ENCODE measurements at regions not wholly inside any gene's neighbourhood (a gene's known extent, or its start where the extent isn't known, plus 50 kb on each side); places are given as distances from the start of the nearest gene placed in this dataset.

DNA sequence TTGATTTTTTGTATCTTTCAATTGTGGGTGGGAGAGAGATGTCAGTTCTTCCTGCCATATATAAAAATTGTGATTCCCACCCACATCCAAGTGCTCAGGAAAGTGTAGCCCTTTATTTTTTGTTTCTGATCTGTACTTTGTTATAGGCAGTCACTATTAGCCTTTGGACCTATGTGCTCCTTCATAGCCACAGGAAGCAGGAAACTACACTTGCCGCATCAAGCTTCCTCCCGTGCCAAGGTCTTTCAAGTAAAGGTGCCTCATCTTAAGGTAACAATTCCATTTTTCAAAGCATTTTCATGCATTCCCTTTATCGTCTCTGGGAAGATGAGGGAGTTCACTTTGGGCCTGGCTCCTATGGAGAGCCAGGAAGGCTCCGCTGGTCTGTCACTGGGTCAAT lies 339.0 kb downstream of the DIRAS2 start:
- no peaks in the 10 kb centered on the region for H3K36me3 Mint-ChIP-seq (ENCODE audit: insufficient read depth, unreplicated experiment)
- Histone ChIP-seq H3K9me3 (no peaks in the 10 kb centered on the region), H3K27me3 (replicated peaks; ENCODE audit: control insufficient read depth, insufficient read depth, low read length) (no peaks in the 10 kb centered on the region), H3K36me3 (ENCODE audit: control insufficient read depth, insufficient read depth, low read length) (no peaks in the 10 kb centered on the region), H3K4me1 (no peaks in the 10 kb centered on the region; the same call in 1 of the 2 replicates), H3K4me3 (ENCODE audit: low read depth, low read length) (no peak overlapping the region)
- TF ChIP-seq CTCF (IDR thresholded peaks at IDR 0.05; ENCODE audit: insufficient read depth in 1 of 2, low read depth in 1 of 2, low read length in 1 of 2, severe bottlenecking in 1 of 2, unreplicated experiment in 1 of 2): no peak
- H3K4me1 Mint-ChIP-seq (ENCODE audit: low read depth, unreplicated experiment): peaks cover under 1% of the 10 kb centered on the region
- no TSS peak for BruUV-seq (replicated peaks)
- POLR2A ChIA-PET: no interaction called here
- no peak overlapping the region for H3K4me3 Mint-ChIP-seq (ENCODE audit: unreplicated experiment)
- H3K27ac Mint-ChIP-seq (ENCODE audit: unreplicated experiment): no peak overlapping the region
- H3K27me3 Mint-ChIP-seq (ENCODE audit: insufficient read depth, unreplicated experiment): no peaks in the 10 kb centered on the region
- H3K9me3 Mint-ChIP-seq (ENCODE audit: unreplicated experiment): no peaks in the 10 kb centered on the region
- no peak for DNase-seq
- CTCF ChIA-PET: no interaction called here
- intact Hi-C loops (cut with micrococcal nuclease; ENCODE audit: unreplicated experiment): no loop called here

- no peak for DNase-seq
- no peak overlapping the region for H3K4me3 Mint-ChIP-seq (ENCODE audit: unreplicated experiment)
- Histone ChIP-seq H3K9me3 (no peaks in the 10 kb centered on the region), H3K4me3 (ENCODE audit: low read depth, low read length) (no peak overlapping the region), H3K27me3 (replicated peaks; ENCODE audit: control insufficient read depth, insufficient read depth, low read length) (no peaks in the 10 kb centered on the region), H3K36me3 (ENCODE audit: control insufficient read depth, insufficient read depth, low read length) (no peaks in the 10 kb centered on the region), H3K4me1 (no peaks in the 10 kb centered on the region; the same call in 1 of the 2 replicates)
- TF ChIP-seq CTCF (IDR thresholded peaks at IDR 0.05; ENCODE audit: insufficient read depth in 1 of 2, low read depth in 1 of 2, low read length in 1 of 2, severe bottlenecking in 1 of 2, unreplicated experiment in 1 of 2): no peak
- no peaks in the 10 kb centered on the region for H3K9me3 Mint-ChIP-seq (ENCODE audit: unreplicated experiment)
- no TSS peak for BruUV-seq (replicated peaks)
- intact Hi-C loops (cut with micrococcal nuclease; ENCODE audit: unreplicated experiment): no loop called here
- H3K27ac Mint-ChIP-seq (ENCODE audit: unreplicated experiment): no peak overlapping the region
- CTCF ChIA-PET: no interaction called here
- POLR2A ChIA-PET: no interaction called here
- H3K4me1 Mint-ChIP-seq (ENCODE audit: low read depth, unreplicated experiment): peaks cover 6% of the 10 kb centered on the region
- H3K36me3 Mint-ChIP-seq (ENCODE audit: insufficient read depth, unreplicated experiment): no peaks in the 10 kb centered on the region
- no peaks in the 10 kb centered on the region for H3K27me3 Mint-ChIP-seq (ENCODE audit: insufficient read depth, unreplicated experiment)
These were observed 336.5 kb downstream of the DIRAS2 start for GRCh38 chr9:90306158-90306557.

DNA sequence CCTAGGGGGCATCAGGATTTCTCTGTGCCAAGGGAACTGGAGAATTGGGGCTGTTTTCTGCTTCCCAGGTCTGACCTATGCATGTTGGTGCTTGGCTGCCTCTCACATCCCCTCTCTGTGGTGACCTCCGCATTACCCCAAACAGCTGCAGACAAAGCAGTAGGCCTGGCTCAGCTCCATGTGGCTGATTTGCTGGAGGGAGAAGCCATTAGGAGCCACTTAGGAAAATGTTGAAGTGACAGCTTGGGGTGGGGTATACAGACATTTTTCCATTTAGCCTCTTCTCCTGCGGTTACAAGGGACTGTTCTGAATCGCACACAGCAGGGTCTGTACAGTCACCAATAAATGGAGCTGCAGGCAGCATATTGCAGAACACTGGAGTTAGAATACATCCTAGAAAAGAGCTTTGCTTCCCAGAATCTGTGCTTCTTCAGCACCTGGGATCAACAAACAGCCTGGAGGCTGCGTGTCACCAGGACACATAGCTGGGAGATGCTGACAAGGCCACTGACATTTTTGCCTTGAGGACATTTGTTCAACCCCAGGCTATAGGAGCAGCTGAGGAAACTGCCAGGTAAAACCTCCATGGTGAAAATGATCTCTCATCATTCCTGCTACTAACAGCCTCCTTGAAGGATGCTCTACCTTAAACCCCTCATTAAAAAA lies 335.3 kb downstream of the DIRAS2 start:
- Mint-ChIP-seq H3K9me3 (ENCODE audit: unreplicated experiment) (no peaks in the 10 kb centered on the region), H3K27me3 (ENCODE audit: insufficient read depth, unreplicated experiment) (no peaks in the 10 kb centered on the region), H3K4me1 (ENCODE audit: low read depth, unreplicated experiment) (peaks cover 6% of the 10 kb centered on the region), H3K36me3 (ENCODE audit: insufficient read depth, unreplicated experiment) (no peaks in the 10 kb centered on the region), H3K4me3 (ENCODE audit: unreplicated experiment) (no peak overlapping the region), H3K27ac (ENCODE audit: unreplicated experiment) (no peak overlapping the region)
- Histone ChIP-seq H3K9me3 (no peaks in the 10 kb centered on the region), H3K27me3 (replicated peaks; ENCODE audit: control insufficient read depth, insufficient read depth, low read length) (no peaks in the 10 kb centered on the region), H3K36me3 (ENCODE audit: control insufficient read depth, insufficient read depth, low read length) (no peaks in the 10 kb centered on the region), H3K4me3 (ENCODE audit: low read depth, low read length) (no peak overlapping the region), H3K4me1 (no peaks in the 10 kb centered on the region)
- no TSS peak for BruUV-seq (replicated peaks)
- no peak for TF ChIP-seq CTCF (IDR thresholded peaks at IDR 0.05; ENCODE audit: insufficient read depth in 1 of 2, low read depth in 1 of 2, low read length in 1 of 2, severe bottlenecking in 1 of 2, unreplicated experiment in 1 of 2)
- intact Hi-C loops (cut with micrococcal nuclease; ENCODE audit: unreplicated experiment): no loop called here
- CTCF ChIA-PET: no interaction called here
- POLR2A ChIA-PET: no interaction called here
- DNase-seq: peak in 1 of 2 experiments; percentile 39

All from Caco-2 (cell line).